HepG2 (cell line): ENCODE measurements at regions not wholly inside any gene's neighbourhood (a gene's known extent, or its start where the extent isn't known, plus 50 kb on each side); places are given as distances from the start of the nearest gene placed in this dataset.

Source experiments
- ATAC-seq: fragments of 200-7000 bp; cut with Tn5 transposase; 3 replicates; pipeline ENCODE4 v1.9.1; 2020; ENCODE audit warnings: mild to moderate bottlenecking, moderate library complexity
- BruUV-seq: library from RNA; stranded (reverse); fragments of 400-500 nt; replicated peaks from 2 replicates; lab custom pipeline; 2021; lab: Mats Ljungman, UMichigan
- CTCF ChIA-PET: fragments of 300-600 bp; formaldehyde crosslinking; extraction: SDS; loops from one replicate; lab custom pipeline; 2021; ENCODE audit warnings: low total read pairs, inconsistent platforms, low intra/inter-chr PET ratio; lab: Yijun Ruan, JAX
- POLR2A ChIA-PET: fragments of 350-600 bp; sonication (Branson Sonifier 250); formaldehyde crosslinking; loops from one replicate; lab custom pipeline; 2020; ENCODE audit warnings: antibody characterized with exemption, inconsistent platforms; lab: Yijun Ruan, JAX
- DNase-seq: peaks from one replicate; pipeline ENCODE4 v3.0.0-alpha.2; 2015; ENCODE audit warnings: low spot score
- FAIRE-seq: peaks from 3 replicates; lab custom pipeline; 2011; peaks lifted over from hg19 to GRCh38; lab: Jason Lieb, UNC
- H2AFZ ChIP-seq: one replicate; pipeline ENCODE4 v1.6.1; 2011; ENCODE audit warnings: low read length, inconsistent platforms
- H3K27ac ChIP-seq: fragments of 300-600 bp; 3 replicates; pipeline ENCODE4 v1.8.0; 2011; ENCODE audit warnings: mixed run types, mild to moderate bottlenecking, mixed read lengths, low read length, inconsistent platforms; ENCODE audit not compliant: insufficient read depth; ENCODE audit errors: extremely low read length
- H3K27me3 ChIP-seq, 2 experiments: fragments of 200-600 bp in 1 of 2; 2 replicates in 1 of 2; 3 replicates in 1 of 2; pipeline versions ENCODE4 v1.6.0 to v1.8.0; 2011; ENCODE audit warnings: low read length in 2 of 2, mild to moderate bottlenecking in 2 of 2, moderate library complexity in 2 of 2, inconsistent platforms in 1 of 2; ENCODE audit not compliant: insufficient read depth in 2 of 2, control insufficient read depth in 1 of 2
- H3K36me3 ChIP-seq, 2 experiments: fragments of 200-600 bp in 1 of 2; replicated peaks in 1 of 2; 2 replicates in 1 of 2; 3 replicates in 1 of 2; pipeline versions ENCODE4 v1.5.1 to v1.8.0; 2011; ENCODE audit warnings: low read length in 2 of 2, inconsistent platforms in 1 of 2; ENCODE audit not compliant: insufficient read depth in 2 of 2, control insufficient read depth in 1 of 2
- H3K4me1 ChIP-seq: 2 replicates; pipeline ENCODE4 v1.5.1; 2012; ENCODE audit warnings: low read length, inconsistent platforms; ENCODE audit not compliant: insufficient read depth
- H3K4me2 ChIP-seq: 2 replicates; pipeline ENCODE4 v1.6.0; 2011; ENCODE audit warnings: low read depth, low read length, inconsistent platforms
- H3K4me3 ChIP-seq, 3 experiments: fragments of 200-600 bp in 1 of 3; sonication (generic), shearing (Covaris generic) in 1 of 3; replicated peaks in 1 of 3; 2 replicates each; pipeline ENCODE4 v1.5.1; 2011 to 2016; ENCODE audit warnings: low read length in 3 of 3, inconsistent platforms in 2 of 3, low read depth in 2 of 3, mild to moderate bottlenecking in 2 of 3, control low read depth in 1 of 3, mixed read lengths in 1 of 3; ENCODE audit not compliant: insufficient read depth in 1 of 3
- H3K79me2 ChIP-seq: one replicate; pipeline ENCODE4 v1.6.1; 2011; ENCODE audit warnings: low read length, inconsistent platforms; ENCODE audit not compliant: insufficient read depth
- H3K9ac ChIP-seq: 2 replicates; pipeline ENCODE4 v1.6.0; 2011; ENCODE audit warnings: mild to moderate bottlenecking, low read depth, low read length, inconsistent platforms; ENCODE audit not compliant: insufficient read depth
- H3K9me3 ChIP-seq: 2 replicates; pipeline ENCODE4 v1.5.1; 2012; ENCODE audit warnings: mild to moderate bottlenecking, low read length
- H4K20me1 ChIP-seq: 2 replicates; pipeline ENCODE4 v1.6.0; 2011; ENCODE audit warnings: inconsistent platforms, mild to moderate bottlenecking, low read length, moderate library complexity; ENCODE audit not compliant: insufficient read depth
- ARID2 ChIP-seq: sonication (generic); formaldehyde crosslinking; IDR thresholded peaks from 2 replicates; pipeline ENCODE4 v1.8.1; 2022; ENCODE audit warnings: mild to moderate bottlenecking, missing genetic modification reagents, borderline replicate concordance
- ARNT2 ChIP-seq: sonication (generic); formaldehyde crosslinking; IDR thresholded peaks from 2 replicates; pipeline ENCODE4 v1.8.0; 2022; ENCODE audit warnings: mild to moderate bottlenecking, low read depth, missing genetic modification reagents, moderate library complexity
- ATF2 ChIP-seq: sonication (generic); formaldehyde crosslinking; IDR thresholded peaks from 2 replicates; pipeline ENCODE4 v1.4.0; 2020; ENCODE audit warnings: missing genetic modification reagents
- NFRKB ChIP-seq: fragments of 450-650 bp; IDR thresholded peaks from 2 replicates; pipeline ENCODE4 v1.6.1; 2017
- REST ChIP-seq, 2 experiments: IDR thresholded peaks; 2 replicates each; pipeline ENCODE4 v1.6.1; 2011 to 2012; ENCODE audit warnings: low read length in 2 of 2, borderline replicate concordance in 1 of 2, low read depth in 1 of 2, mild to moderate bottlenecking in 1 of 2, moderate library complexity in 1 of 2
- SIX4 ChIP-seq: sonication (generic); formaldehyde crosslinking; IDR thresholded peaks from 2 replicates; pipeline ENCODE4 v1.4.0; 2020; ENCODE audit warnings: missing genetic modification reagents
- ZNF274 ChIP-seq: sonication (generic); formaldehyde crosslinking; IDR thresholded peaks from 2 replicates; pipeline ENCODE4 v1.5.1; 2020; ENCODE audit warnings: mild to moderate bottlenecking, missing genetic modification reagents
- ZNF296 ChIP-seq: sonication (generic); formaldehyde crosslinking; conservative IDR thresholded peaks from 2 replicates; pipeline ENCODE4 v1.5.0; 2020; ENCODE audit warnings: mild to moderate bottlenecking, missing genetic modification reagents
- ZNF30 ChIP-seq: sonication (generic); formaldehyde crosslinking; IDR thresholded peaks from 2 replicates; pipeline ENCODE4 v1.5.0; 2020; ENCODE audit warnings: mild to moderate bottlenecking, missing genetic modification reagents
- ZNF747 ChIP-seq: sonication (generic); formaldehyde crosslinking; IDR thresholded peaks from 2 replicates; pipeline ENCODE4 v1.8.1; 2023; ENCODE audit warnings: missing genetic modification reagents, mild to moderate bottlenecking, borderline replicate concordance
- WGBS: methylation state at CpG from one replicate; pipeline ENCODE4 v1.1.6; 2017; ENCODE audit warnings: low lambda C conversion rate; 5-methylcytosine and 5-hydroxymethylcytosine counted together
- in situ Hi-C: cut with HindIII; loops from 2 replicates; pipeline ENCODE4 v1.10.0; 2017; ENCODE audit warnings: low pct_unique_long_range_greater_than_20kb; ENCODE audit not compliant: extremely low pct_ligation_motif_present
- intact Hi-C: fragments of 100-400 bp; cut with micrococcal nuclease; formaldehyde crosslinking; loops from one replicate; pipeline ENCODE4 v1.10.0; 2022; ENCODE audit not compliant: unreplicated experiment

- Histone ChIP-seq H3K36me3 (no peaks in the 10 kb centered on the region), H3K27ac (no peak overlapping the region), H3K79me2 (no peaks in the 10 kb centered on the region), H3K4me2 (no peak overlapping the region), H2AFZ (no peak overlapping the region), H3K9ac (no peak overlapping the region), H4K20me1 (no peaks in the 10 kb centered on the region; the same call in 1 of the 2 replicates), H3K9me3 (no peaks in the 10 kb centered on the region), H3K4me3 (no peak overlapping the region), H3K4me1 (no peaks in the 10 kb centered on the region), H3K27me3 (no peaks in the 10 kb centered on the region)
- TF ChIP-seq SIX4 (CRISPR knock-in tag) (no peak), ARID2 (CRISPR knock-in tag) (no peak), ARNT2 (CRISPR knock-in tag) (no peak), ZNF30 (no peak), ZNF274 (CRISPR knock-in tag) (no peak), ZNF296 (CRISPR knock-in tag) (no peak), ZNF747 (CRISPR knock-in tag) (no peak), REST (IDR thresholded peaks at IDR 0.05; ENCODE audit: borderline replicate concordance in 1 of 2, low read depth in 1 of 2, low read length in 2 of 2) (no peak), ATF2 (no peak), NFRKB (no peak)
- WGBS = 17% methylated on average over 4 of the region's 4 CpGs
- intact Hi-C loops (no loop called here), in situ Hi-C loops (no loop called here)
- POLR2A ChIA-PET = no interaction called here
- FAIRE-seq (no peak), DNase-seq (no peak), ATAC-seq (no peak)
- CTCF ChIA-PET = no interaction called here
- BruUV-seq = no TSS peak
These were observed 249.7 kb downstream of the C4orf33 start for GRCh38 chr4:129345609-129346008.
